ENCODE measurements at regions not wholly inside any gene's neighbourhood (a gene's known extent, or its start where the extent isn't known, plus 50 kb on each side); places are given as distances from the start of the nearest gene placed in this dataset.

DNA sequence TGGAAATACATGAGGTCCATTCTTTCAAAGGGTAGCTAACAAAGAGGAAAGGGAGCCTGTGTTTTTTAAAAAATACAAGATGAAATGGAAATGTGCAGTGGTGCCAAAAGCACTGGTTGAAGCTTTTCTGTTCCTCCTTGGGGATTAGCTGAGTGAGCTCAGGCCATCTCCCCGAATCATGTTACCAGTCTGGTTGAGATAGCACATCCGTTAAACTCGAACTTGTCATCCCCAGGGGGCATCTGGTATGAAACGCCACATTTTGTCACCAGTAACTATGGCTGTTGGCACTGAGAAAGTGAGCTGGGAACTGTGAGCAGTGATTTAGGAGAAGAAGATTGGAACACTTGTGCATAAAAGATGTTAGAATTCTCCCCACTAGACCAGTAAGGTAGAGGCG, 196.2 kb downstream of the SAMD5 start:
- in situ Hi-C loops (cut with HindIII; ENCODE audit: low pct_unique_long_range_greater_than_20kb, low sequenced_read_pairs): no loop called here
- no peak for DNase-seq (ENCODE audit: low read depth, low spot score)

DNA sequence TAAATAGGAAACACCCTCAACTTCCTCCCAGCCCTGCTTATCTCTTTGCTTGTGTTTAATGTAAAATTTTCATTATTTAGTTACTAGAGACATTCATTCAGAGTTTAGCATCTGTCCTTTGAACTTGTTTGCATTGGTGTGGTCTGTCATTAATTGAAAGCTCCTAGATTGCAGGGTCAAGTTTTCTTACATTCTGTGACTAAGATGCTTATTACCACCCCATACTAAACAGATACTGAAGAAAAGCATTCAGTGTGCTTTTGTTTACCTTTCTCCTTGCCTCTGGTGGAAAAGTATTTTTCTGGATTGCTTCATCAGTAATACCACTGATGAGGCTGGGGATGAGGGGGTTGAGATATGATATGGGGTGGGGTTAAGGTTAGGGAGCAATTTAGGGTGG, 199.0 kb downstream of the SAMD5 start:
- DNase-seq (ENCODE audit: low read depth, low spot score): no peak
- in situ Hi-C loops (cut with HindIII; ENCODE audit: low pct_unique_long_range_greater_than_20kb, low sequenced_read_pairs): no loop called here

DNA sequence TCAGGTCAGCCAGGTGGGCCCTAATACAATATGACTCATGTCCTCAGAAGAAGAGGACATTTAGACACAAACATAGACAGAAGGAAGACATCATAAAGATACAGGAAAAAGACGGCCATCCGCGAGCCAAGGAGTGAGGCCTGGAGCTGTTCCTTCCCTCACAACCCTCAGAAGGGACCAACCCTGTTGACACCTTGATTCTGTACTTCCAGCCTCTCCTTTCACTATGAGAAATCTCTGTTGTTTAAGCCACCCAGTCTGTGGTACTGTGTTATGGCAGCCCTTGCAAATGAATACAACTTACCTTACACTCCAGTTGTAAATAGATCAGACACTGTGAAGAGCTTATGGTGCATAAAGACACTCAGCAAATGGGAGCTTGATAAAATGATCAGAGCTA, 199.7 kb downstream of the SAMD5 start:
- no peak for DNase-seq (ENCODE audit: low read depth, low spot score)
- in situ Hi-C loops (cut with HindIII; ENCODE audit: low pct_unique_long_range_greater_than_20kb, low sequenced_read_pairs): no loop called here

DNA sequence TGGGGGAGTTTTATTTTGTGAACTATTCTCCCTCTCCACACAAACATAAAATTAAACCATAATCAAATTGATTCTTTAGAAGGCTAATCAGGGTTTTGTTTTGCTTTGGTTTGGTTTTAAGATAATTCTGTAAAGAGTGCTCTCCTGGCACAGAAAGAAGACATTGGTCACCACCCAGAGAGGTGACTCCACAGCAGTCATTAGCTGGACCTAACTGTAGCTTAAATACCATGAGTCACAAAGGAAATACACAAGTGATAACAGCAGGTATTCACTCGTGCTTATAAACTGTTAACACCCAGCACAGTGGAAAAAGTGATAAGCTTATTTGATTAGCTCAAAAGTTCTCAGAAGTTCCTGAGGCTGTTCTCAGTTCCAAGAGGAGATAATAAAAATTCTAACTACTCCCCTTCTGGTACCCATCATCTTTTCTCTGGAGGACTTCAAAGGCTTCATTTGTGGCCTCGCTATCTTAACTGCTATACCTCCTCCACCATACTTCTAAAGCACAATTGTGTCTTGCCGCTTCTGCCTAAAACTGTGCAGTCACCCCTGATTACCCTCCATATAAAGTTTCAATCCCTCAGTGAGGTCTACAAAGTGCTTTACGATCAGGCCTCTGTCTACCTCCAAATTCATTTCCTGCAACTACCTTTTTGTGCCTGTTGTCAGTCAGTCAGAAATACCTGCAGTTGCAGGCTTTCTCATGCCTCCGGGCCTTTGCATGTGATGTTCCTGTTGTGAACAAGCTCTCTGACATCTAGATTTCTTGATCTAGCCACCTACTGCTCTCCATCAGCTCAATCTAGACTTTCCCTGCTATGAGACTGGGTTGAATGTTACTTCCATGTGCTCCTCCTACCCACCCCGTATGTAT, 201.1 kb downstream of the SAMD5 start:
- in situ Hi-C loops (cut with HindIII; ENCODE audit: low pct_unique_long_range_greater_than_20kb, low sequenced_read_pairs): no loop called here

DNA sequence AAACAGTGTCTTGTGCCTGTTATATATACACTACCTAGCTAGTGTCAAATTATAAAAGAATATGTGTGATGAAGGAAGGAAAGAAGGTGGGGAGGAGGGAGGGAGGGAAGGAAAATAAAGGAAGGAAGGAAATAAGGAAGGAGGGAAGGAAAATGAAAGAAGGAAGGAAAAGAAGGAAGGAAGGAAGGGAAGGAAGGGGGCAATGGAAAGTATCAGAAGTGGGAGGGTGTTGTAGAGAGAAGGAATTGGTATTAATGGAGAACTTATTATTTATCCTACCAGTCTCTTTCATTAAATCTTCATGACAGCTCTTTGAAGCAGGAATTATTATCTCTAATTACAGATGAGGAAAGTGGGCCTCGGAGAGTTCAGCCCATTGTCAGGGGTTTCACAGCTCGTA, 202.4 kb downstream of the SAMD5 start:
- in situ Hi-C loops (cut with HindIII; ENCODE audit: low pct_unique_long_range_greater_than_20kb, low sequenced_read_pairs): no loop called here
- DNase-seq (ENCODE audit: low read depth, low spot score): no peak

More for the DNA sequence above, 201.1 kb downstream of the SAMD5 start:
- no peak for DNase-seq (ENCODE audit: low read depth, low spot score)

DNA sequence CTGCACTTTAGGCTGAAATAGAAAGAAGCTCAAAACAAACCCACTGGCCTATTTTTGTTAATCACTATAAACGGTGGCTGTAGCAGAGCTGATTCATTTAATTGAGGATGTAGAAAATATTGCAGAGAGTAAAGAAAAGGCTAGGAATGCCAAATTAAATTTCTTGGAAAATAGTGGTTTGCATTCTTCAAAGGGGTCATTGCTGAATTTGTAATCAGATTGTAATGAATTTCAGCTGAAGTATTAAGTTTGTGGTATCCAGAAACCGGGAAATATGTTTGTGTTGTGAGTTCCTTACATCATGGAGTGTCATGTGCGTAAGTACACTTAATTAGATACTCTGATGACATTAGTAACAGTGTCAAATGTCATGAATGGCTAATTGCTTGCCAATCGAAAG, 203.0 kb downstream of the SAMD5 start:
- no peak for DNase-seq (ENCODE audit: low read depth, low spot score)
- in situ Hi-C loops (cut with HindIII; ENCODE audit: low pct_unique_long_range_greater_than_20kb, low sequenced_read_pairs): no loop called here

DNA sequence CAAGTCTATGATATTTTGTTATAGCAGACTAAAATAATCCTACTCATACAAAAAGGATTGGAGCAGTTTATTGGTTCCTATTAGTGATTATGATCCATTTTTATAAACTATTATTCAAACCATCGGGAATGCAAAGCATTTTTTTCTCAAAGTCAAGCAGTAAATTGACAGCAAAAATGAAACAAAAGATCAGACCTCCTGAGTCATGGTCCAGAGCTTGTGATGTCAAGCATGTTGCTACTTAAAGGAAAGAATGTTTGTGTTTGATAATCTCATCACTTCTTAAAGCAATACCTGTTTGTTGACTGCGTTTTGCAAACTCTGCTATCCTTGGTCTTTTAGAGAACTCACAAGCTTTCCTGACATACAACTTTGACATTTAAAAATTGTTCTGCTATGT, 204.4 kb downstream of the SAMD5 start:
- DNase-seq (ENCODE audit: low read depth, low spot score): no peak
- in situ Hi-C loops (cut with HindIII; ENCODE audit: low pct_unique_long_range_greater_than_20kb, low sequenced_read_pairs): no loop called here

DNA sequence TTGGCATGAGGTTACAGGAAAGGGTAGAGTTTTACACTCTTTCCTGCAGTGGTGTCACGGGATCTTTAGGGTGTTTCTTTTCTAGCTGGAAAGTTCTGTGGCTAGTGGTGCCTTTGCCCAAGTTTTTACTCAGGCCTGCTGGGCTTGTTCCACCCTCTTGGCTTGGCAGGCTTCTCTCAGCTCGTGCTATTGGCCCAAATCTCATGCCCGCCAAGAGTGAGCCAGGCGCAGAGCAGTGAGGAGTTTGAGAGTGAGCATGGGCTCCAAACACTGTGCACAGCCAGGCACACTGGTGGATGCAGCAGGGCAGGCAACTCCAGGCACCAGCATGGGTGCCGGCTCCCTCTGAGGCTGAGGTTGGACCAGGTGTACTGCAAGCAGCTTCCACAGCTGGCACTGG, 206.5 kb downstream of the SAMD5 start:
- DNase-seq (ENCODE audit: low read depth, low spot score): no peak
- in situ Hi-C loops (cut with HindIII; ENCODE audit: low pct_unique_long_range_greater_than_20kb, low sequenced_read_pairs): no loop called here

DNA sequence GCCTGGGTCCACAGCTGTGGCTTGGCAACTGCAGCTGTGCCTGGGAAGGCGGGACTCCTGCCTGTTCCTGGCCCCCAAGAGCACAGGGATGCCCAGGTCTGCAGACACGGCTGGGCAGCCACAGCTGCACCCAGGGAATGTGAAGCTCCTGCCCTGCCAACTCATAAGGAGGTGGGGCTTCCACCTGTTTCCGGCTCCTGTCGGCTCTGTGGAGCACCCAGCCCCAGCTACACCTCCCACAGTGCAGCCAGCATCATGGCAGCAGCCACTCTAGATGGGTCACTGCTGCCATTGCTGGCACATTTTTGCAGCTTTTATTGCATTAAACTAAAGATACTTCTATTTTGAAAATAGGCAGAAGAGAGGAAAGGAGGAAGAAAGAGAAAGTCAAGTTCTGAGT, 207.9 kb downstream of the SAMD5 start:
- no peak for DNase-seq (ENCODE audit: low read depth, low spot score)
- in situ Hi-C loops (cut with HindIII; ENCODE audit: low pct_unique_long_range_greater_than_20kb, low sequenced_read_pairs): no loop called here

DNA sequence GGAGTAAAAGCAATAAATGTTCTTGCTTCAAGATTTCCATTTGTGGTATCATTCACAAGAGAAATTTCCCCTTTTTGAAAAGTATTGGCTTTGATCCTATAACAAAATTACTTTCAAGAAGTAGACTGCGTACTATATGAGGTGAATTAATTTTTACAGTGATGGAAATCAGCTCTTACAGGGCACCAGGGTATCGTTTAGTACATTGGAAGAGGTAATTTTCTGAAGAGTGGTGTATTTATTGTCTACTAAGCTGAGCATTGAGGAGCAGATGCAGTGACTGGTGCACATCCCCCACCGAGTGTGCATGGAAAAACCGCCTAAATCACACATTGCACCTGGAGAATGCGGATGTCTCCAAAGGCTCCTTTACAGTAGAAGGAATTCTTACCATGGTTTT, 209.5 kb downstream of the SAMD5 start:
- no peak for DNase-seq (ENCODE audit: low read depth, low spot score)
- in situ Hi-C loops (cut with HindIII; ENCODE audit: low pct_unique_long_range_greater_than_20kb, low sequenced_read_pairs): no loop called here

DNA sequence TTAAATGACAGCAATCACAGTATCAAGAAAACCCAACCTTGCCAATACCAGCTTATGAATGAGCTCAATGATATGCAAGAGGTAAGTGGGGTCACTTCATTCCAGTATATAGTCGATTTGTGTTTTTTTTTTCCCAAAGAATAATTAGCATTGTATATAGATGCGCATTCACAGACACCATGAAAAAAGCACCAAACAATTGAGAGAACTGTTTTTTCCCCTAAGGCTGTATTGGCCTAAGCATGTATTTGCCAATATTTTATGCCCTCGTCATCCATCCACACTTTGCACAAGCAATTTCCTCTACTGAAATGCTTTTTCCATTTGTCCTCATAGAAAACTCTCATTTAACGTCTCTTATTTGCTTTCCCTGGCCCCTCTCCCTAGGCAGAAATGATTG, 213.7 kb downstream of the SAMD5 start:
- DNase-seq (ENCODE audit: low read depth, low spot score): no peak
- in situ Hi-C loops (cut with HindIII; ENCODE audit: low pct_unique_long_range_greater_than_20kb, low sequenced_read_pairs): no loop called here

DNA sequence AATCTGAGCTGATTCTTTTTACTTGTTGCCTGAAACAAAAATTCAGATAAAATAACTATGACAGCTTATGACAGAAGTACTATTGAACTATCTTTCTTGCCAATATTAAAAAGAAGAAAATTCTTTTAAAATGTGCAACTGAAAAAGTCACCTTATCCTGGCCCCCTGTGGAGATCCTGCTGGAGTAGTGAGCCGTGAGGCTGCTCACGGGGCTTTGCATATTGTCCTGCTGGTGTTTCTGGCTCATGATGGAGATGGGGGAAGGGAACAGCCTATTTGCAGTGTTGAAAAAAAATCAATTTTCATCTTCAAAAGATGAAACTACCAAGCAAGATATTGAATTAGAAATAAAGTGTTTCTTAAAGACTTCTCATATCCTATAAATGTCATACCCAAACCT, 216.0 kb downstream of the SAMD5 start:
- DNase-seq (ENCODE audit: low read depth, low spot score): no peak
- in situ Hi-C loops (cut with HindIII; ENCODE audit: low pct_unique_long_range_greater_than_20kb, low sequenced_read_pairs): no loop called here

DNA sequence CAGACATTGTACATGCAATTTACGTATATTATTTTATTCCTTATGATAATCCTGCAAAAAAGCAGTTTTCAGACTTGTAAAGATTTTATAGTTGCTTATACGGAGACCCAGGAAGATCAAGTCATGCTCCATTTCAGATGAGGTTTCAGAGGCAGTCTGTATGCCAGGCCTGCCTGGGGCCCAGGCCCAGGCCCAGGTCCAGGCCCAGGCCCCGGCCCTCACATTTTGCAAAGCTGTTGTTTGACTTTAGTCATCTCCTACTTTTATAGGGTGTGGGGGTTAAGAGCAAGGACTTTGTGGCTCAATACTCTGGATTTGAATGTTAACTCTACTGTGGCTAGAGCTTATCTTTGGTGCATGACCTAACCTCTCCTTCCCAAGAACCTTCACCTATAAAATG, 217.9 kb downstream of the SAMD5 start:
- DNase-seq (ENCODE audit: low read depth, low spot score): no peak
- in situ Hi-C loops (cut with HindIII; ENCODE audit: low pct_unique_long_range_greater_than_20kb, low sequenced_read_pairs): no loop called here

DNA sequence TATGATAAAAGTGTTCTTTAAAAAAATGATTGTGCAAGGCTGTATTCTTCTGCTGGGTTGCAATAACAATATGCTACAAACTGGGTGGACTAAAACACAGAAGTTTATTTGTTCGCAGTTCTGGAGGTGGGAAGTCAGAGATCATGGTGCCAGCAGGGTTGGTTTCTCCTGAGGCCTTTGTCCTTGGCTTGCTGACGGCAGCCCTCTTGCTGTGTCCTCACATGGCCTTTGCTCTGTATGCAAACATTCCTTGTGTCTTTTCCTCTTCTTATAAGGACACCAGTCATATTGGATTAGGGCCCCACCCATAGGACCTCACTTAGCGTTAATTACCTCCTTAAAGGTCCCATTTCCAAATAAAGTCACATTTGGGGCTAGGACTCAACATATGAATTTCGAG, 220.4 kb downstream of the SAMD5 start:
- DNase-seq (ENCODE audit: low read depth, low spot score): no peak
- in situ Hi-C loops (cut with HindIII; ENCODE audit: low pct_unique_long_range_greater_than_20kb, low sequenced_read_pairs): no loop called here

DNA sequence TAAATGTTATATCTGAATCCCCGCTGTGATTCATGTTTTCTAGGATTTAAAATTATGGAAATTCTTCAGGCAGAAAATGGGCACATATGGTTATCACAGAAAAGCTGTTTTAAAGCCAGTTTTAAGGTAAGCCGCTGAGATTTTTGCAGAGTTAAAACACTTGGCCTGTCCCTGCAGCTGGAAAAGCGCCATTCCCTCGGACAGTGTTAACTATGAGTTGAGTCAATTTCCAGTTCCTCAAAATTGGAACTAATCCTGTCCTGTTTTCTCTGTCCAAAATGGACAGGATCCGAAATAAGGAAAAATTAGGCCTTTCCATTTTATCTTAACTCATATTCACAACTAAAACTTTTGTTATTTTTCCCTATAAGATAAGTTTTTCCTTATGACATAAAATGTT, 225.2 kb downstream of the SAMD5 start:
- in situ Hi-C loops (cut with HindIII; ENCODE audit: low pct_unique_long_range_greater_than_20kb, low sequenced_read_pairs): no loop called here
- no peak for DNase-seq (ENCODE audit: low read depth, low spot score)

DNA sequence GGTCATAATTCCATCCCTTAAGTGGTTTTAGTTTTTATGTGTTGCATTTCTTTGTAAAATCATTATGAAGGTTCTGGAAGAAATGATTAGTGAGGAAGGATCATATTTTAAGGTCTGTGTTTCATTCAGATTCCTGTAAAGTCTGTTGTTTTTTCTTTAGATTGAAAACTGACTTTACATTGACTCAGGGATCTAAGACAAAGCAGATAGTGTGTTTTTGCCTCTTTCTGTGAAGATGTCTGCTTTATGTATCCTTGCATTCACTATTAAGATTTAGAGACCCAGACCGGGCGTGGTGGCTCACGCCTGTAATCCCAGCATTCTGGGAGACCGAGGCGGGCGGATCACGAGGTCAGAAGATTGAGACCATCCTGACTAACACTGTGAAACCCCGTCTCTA, 225.7 kb downstream of the SAMD5 start:
- DNase-seq (ENCODE audit: low read depth, low spot score): no peak
- in situ Hi-C loops (cut with HindIII; ENCODE audit: low pct_unique_long_range_greater_than_20kb, low sequenced_read_pairs): no loop called here

DNA sequence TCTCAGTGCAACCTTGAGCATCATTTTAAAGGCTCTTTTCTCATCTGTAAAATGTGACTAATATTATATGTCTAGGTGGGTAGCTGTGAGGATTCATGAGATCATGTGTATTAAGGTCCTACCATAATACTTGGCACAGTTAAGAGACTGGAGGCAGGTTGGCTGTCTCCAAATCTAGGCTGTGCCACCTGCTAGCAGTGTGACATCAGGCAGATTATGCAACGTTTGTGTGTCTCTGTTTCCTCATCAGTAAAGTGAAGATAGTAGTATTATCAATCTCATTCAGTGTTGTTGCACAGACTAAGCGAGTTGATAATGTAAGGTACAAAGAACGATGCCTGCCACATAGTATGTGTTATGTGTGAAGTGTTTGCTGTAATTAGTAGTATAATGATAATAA, 227.4 kb downstream of the SAMD5 start:
- in situ Hi-C loops (cut with HindIII; ENCODE audit: low pct_unique_long_range_greater_than_20kb, low sequenced_read_pairs): no loop called here
- no peak for DNase-seq (ENCODE audit: low read depth, low spot score)

DNA sequence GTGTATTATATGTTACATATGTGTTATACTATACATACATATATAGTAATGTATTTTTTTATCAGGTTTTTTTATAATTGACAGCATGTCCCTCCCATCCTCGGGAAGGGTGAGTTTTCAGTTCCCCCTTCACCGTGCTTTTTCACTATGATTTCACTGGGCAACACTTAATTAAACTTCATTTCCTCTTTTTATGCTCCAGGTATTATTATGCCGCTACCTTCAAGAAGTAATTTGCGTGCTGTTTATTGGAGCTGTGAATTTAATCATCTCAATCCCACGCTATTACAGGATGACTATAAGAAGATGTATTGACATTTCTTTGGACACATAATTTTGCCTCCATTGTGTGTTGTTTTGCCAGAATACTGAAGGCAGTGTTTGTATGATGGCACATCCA, 228.6 kb downstream of the SAMD5 start:
- in situ Hi-C loops (cut with HindIII; ENCODE audit: low pct_unique_long_range_greater_than_20kb, low sequenced_read_pairs): no loop called here
- no peak for DNase-seq (ENCODE audit: low read depth, low spot score)

DNA sequence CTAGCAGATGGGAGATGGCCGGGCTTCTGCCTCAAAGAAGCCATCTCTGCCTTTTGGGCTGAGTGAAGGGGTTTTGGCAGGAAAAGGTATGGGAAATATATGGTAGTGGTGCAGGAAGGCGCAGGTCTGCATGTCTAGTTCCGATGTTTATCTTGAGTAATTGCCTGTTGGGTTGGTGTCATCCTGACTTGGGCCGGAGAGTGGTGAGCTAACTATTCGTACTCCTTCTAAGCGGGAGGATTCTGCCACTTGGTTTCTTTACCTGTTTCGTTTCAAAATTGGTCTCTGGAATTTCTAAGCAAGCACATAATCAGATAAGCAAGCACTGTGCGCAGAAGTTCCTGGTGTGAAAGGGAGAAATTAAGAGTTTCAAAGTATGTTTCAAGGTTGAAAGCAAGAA, 229.6 kb downstream of the SAMD5 start:
- no peak for DNase-seq (ENCODE audit: low read depth, low spot score)
- in situ Hi-C loops (cut with HindIII; ENCODE audit: low pct_unique_long_range_greater_than_20kb, low sequenced_read_pairs): no loop called here
